HCT116 (cell line): ENCODE measurements at regions not wholly inside any gene's neighbourhood (a gene's known extent, or its start where the extent isn't known, plus 50 kb on each side); places are given as distances from the start of the nearest gene placed in this dataset.

Source experiments
- ATAC-seq: fragments of 200-7000 bp; cut with Tn5 transposase; 2 replicates; pipeline ENCODE4 v1.9.1; 2020; ENCODE audit warnings: mild to moderate bottlenecking, moderate library complexity
- BruUV-seq: library from RNA; stranded (reverse); fragments of 400-500 nt; replicated peaks from 2 replicates; lab custom pipeline; 2021; lab: Mats Ljungman, UMichigan
- CTCF ChIA-PET: fragments of 300-600 bp; sonication (Branson Sonifier 250); formaldehyde crosslinking; loops from one replicate; lab custom pipeline; 2021; ENCODE audit warnings: antibody characterized with exemption; lab: Charles Lee
- POLR2A ChIA-PET: fragments of 300-600, 350-600 bp; sonication (Branson Sonifier 250); formaldehyde crosslinking; loops from one replicate; lab custom pipeline; 2021; ENCODE audit warnings: antibody characterized with exemption; lab: Charles Lee
- RAD21 ChIA-PET, 2 experiments: fragments of 300-600 bp; sonication (Branson Sonifier 250); formaldehyde crosslinking; loops; one replicate each; lab custom pipeline; 2023; ENCODE audit warnings: low total read pairs in 2 of 2; ENCODE audit not compliant: uncharacterized antibody in 2 of 2, unreplicated experiment in 2 of 2, low non-redundant PET in 1 of 2; lab: Charles Lee
- DNase-seq: peaks from one replicate; pipeline ENCODE4 v3.0.0-alpha.2; 2010; ENCODE audit warnings: low read depth, low spot score
- H2AFZ ChIP-seq: fragments of 200-600 bp; shearing (Covaris generic), sonication (generic); 2 replicates; pipeline ENCODE4 v1.6.1; 2017; ENCODE audit warnings: low read depth, mixed run types, mixed read lengths, antibody characterized with exemption, low read length; ENCODE audit not compliant: poor library complexity, severe bottlenecking
- H3K27ac ChIP-seq: 2 replicates; pipeline ENCODE4 v1.5.1; 2012; ENCODE audit warnings: low read depth, low read length
- H3K27me3 ChIP-seq: fragments of 200-600 bp; sonication (generic); 2 replicates; pipeline ENCODE4 v1.6.1; 2016; ENCODE audit warnings: mixed run types, low read length, mixed read lengths; ENCODE audit not compliant: insufficient read depth
- H3K36me3 ChIP-seq, 2 experiments: fragments of 200-500 bp in 1 of 2; fragments of 200-600 bp in 1 of 2; sonication (Bioruptor generic) in 1 of 2; sonication (generic) in 1 of 2; 2 replicates each; pipeline versions ENCODE4 v1.5.1 to v1.6.1; 2014 to 2016; ENCODE audit warnings: low read length in 2 of 2, inconsistent platforms in 1 of 2, mixed read lengths in 1 of 2, mixed run types in 1 of 2; ENCODE audit not compliant: insufficient read depth in 2 of 2, control insufficient read depth in 1 of 2
- H3K4me1 ChIP-seq, 2 experiments: fragments of 200-600 bp in 1 of 2; sonication (generic) in 1 of 2; 2 replicates each; pipeline versions ENCODE4 v1.5.1 to v1.6.1; 2012 to 2017; ENCODE audit warnings: low read length in 2 of 2, inconsistent platforms in 1 of 2, mild to moderate bottlenecking in 1 of 2, mixed read lengths in 1 of 2, mixed run types in 1 of 2, moderate library complexity in 1 of 2; ENCODE audit not compliant: insufficient read depth in 2 of 2, control insufficient read depth in 1 of 2
- H3K4me2 ChIP-seq: fragments of 200-600 bp; sonication (generic); 2 replicates; pipeline ENCODE4 v1.6.1; 2017; ENCODE audit warnings: mixed run types, low read length, mixed read lengths
- H3K4me3 ChIP-seq, 2 experiments: fragments of 200-600 bp in 1 of 2; sonication (generic) in 1 of 2; replicated peaks in 1 of 2; 2 replicates each; pipeline ENCODE4 v1.5.1; 2011 to 2016; ENCODE audit warnings: low read length in 2 of 2, control low read depth in 1 of 2, low read depth in 1 of 2, mild to moderate bottlenecking in 1 of 2, mixed read lengths in 1 of 2, mixed run types in 1 of 2
- H3K79me2 ChIP-seq: fragments of 200-600 bp; sonication (generic); 2 replicates; pipeline ENCODE4 v1.6.1; 2017; ENCODE audit warnings: mild to moderate bottlenecking, mixed run types, low read length, moderate library complexity, mixed read lengths; ENCODE audit not compliant: insufficient read depth
- H3K9ac ChIP-seq: fragments of 200-600 bp; sonication (generic); 2 replicates; pipeline ENCODE4 v1.6.1; 2016; ENCODE audit warnings: low read length, mixed read lengths
- H3K9me2 ChIP-seq: fragments of 200-600 bp; sonication (generic), shearing (Covaris generic); 2 replicates; pipeline ENCODE4 v1.6.1; 2017; ENCODE audit warnings: mixed run types, mild to moderate bottlenecking, moderate library complexity; ENCODE audit not compliant: insufficient read depth
- H3K9me3 ChIP-seq, 2 experiments: fragments of 200-500 bp in 1 of 2; fragments of 200-600 bp in 1 of 2; sonication (Bioruptor generic) in 1 of 2; sonication (generic) in 1 of 2; 2 replicates each; pipeline ENCODE4 v1.6.1; 2014 to 2017; ENCODE audit warnings: low read length in 2 of 2, mixed read lengths in 2 of 2, inconsistent platforms in 1 of 2, low read depth in 1 of 2, mild to moderate bottlenecking in 1 of 2, mixed run types in 1 of 2, moderate library complexity in 1 of 2; ENCODE audit not compliant: control insufficient read depth in 1 of 2, insufficient read depth in 1 of 2
- H4K20me1 ChIP-seq: fragments of 200-600 bp; sonication (generic), shearing (Covaris generic); 2 replicates; pipeline ENCODE4 v1.6.1; 2017; ENCODE audit warnings: mixed run types, mild to moderate bottlenecking, moderate library complexity; ENCODE audit not compliant: insufficient read depth
- CBX3 ChIP-seq: IDR thresholded peaks from 2 replicates; pipeline ENCODE4 v1.6.1; 2012; ENCODE audit warnings: low read depth
- CEBPB ChIP-seq: IDR thresholded peaks from 2 replicates; pipeline ENCODE4 v1.6.1; 2012; ENCODE audit warnings: low read depth
- EGR1 ChIP-seq: IDR thresholded peaks from 2 replicates; pipeline ENCODE4 v1.6.1; 2012; ENCODE audit warnings: low read depth
- ELF1 ChIP-seq: IDR thresholded peaks from 2 replicates; pipeline ENCODE4 v1.6.1; 2012; ENCODE audit warnings: low read depth, borderline replicate concordance
- EZH2 ChIP-seq: fragments of 200-600 bp; sonication (generic); IDR thresholded peaks from 2 replicates; pipeline ENCODE4 v1.6.1; 2017; ENCODE audit warnings: antibody characterized with exemption, mixed run types
- FOSL1 ChIP-seq: IDR thresholded peaks from 2 replicates; pipeline ENCODE4 v1.6.1; 2012; ENCODE audit warnings: low read depth
- JUND ChIP-seq: IDR thresholded peaks from 2 replicates; pipeline ENCODE4 v1.6.1; 2012
- POLR2A ChIP-seq: IDR thresholded peaks from 2 replicates; pipeline ENCODE4 v1.7.0; 2011; ENCODE audit warnings: borderline replicate concordance; ENCODE audit not compliant: insufficient read depth, insufficient read length; ENCODE audit errors: extremely low read depth
- SIN3A ChIP-seq: IDR thresholded peaks from 2 replicates; pipeline ENCODE4 v1.6.1; 2012; ENCODE audit warnings: low read depth
- SP1 ChIP-seq: IDR thresholded peaks from 2 replicates; pipeline ENCODE4 v1.6.1; 2012; ENCODE audit warnings: low read depth
- SRF ChIP-seq: IDR thresholded peaks from 2 replicates; pipeline ENCODE4 v1.6.1; 2012; ENCODE audit warnings: low read depth
- YY1 ChIP-seq: IDR thresholded peaks from 2 replicates; pipeline ENCODE4 v1.6.1; 2011; ENCODE audit warnings: low read length, low read depth, moderate library complexity, mild to moderate bottlenecking; ENCODE audit not compliant: insufficient replicate concordance; ENCODE audit errors: extremely low read depth
- intact Hi-C: fragments of 100-400 bp; cut with micrococcal nuclease; formaldehyde crosslinking; loops from 2 replicates; pipeline ENCODE4 v1.10.0; 2022
- TF ChIP-seq, protein P1 (sequence below), 3 experiments: fragments of 200-600 bp in 1 of 3; sonication (generic) in 1 of 3; IDR thresholded peaks in 2 of 3; conservative IDR thresholded peaks in 1 of 3; 2 replicates each; pipeline ENCODE4 v1.5.1; 2012 to 2017; ENCODE audit warnings: low read depth in 2 of 3, low read length in 2 of 3, antibody characterized with exemption in 1 of 3, borderline replicate concordance in 1 of 3, control low read depth in 1 of 3, mild to moderate bottlenecking in 1 of 3, mixed read lengths in 1 of 3, mixed run types in 1 of 3, moderate library complexity in 1 of 3; ENCODE audit not compliant: insufficient read depth in 1 of 3
- TF ChIP-seq, protein P2 (sequence below): IDR thresholded peaks from 2 replicates; pipeline ENCODE4 v1.6.1; 2012
- TF ChIP-seq, protein P3 (sequence below): IDR thresholded peaks from 2 replicates; pipeline ENCODE4 v1.6.1; 2011; ENCODE audit warnings: mild to moderate bottlenecking, low read length, moderate library complexity; ENCODE audit not compliant: insufficient replicate concordance; ENCODE audit errors: extremely low read depth

DNA sequence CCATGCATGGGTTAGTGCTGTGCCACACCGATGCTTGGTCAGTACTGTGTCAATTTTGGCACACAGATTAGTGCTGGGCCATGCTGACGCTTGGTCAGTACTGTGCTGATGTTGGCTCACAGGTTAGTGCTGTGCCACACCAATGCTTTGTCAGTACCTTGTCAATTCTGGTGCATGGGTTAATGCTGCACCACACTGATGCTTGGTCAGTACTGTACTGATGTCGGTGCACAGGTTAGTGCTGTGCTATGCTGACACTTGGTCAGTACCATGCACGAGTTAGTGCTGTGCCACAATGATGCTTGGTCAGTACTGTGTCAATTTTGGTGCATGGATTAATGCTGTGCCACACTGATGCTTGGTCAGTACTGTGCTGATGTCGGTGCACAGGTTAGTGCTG lies 103.0 kb downstream of the NPIPB11 start:
- H3K9me3 ChIP-seq = no peaks in the 10 kb centered on the region
- POLR2A ChIA-PET = no interaction called here
- H3K27me3 ChIP-seq = peaks cover 5% of the 10 kb centered on the region; the same call in 1 of the 2 replicates
- no peak overlapping the region for H2AFZ ChIP-seq
- RAD21 ChIA-PET = no interaction called here
- no peaks in the 10 kb centered on the region for H3K9me2 ChIP-seq
- CTCF ChIA-PET = no interaction called here
- no peak overlapping the region for H3K27ac ChIP-seq
- H3K36me3 ChIP-seq = no peaks in the 10 kb centered on the region
- no peaks in the 10 kb centered on the region for H3K79me2 ChIP-seq
- no peak for TF ChIP-seq EZH2
- TF ChIP-seq SIN3A = no peak
- TF ChIP-seq FOSL1 = no peak
- TF ChIP-seq, protein P1, sequence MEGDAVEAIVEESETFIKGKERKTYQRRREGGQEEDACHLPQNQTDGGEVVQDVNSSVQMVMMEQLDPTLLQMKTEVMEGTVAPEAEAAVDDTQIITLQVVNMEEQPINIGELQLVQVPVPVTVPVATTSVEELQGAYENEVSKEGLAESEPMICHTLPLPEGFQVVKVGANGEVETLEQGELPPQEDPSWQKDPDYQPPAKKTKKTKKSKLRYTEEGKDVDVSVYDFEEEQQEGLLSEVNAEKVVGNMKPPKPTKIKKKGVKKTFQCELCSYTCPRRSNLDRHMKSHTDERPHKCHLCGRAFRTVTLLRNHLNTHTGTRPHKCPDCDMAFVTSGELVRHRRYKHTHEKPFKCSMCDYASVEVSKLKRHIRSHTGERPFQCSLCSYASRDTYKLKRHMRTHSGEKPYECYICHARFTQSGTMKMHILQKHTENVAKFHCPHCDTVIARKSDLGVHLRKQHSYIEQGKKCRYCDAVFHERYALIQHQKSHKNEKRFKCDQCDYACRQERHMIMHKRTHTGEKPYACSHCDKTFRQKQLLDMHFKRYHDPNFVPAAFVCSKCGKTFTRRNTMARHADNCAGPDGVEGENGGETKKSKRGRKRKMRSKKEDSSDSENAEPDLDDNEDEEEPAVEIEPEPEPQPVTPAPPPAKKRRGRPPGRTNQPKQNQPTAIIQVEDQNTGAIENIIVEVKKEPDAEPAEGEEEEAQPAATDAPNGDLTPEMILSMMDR (IDR thresholded peaks at IDR 0.05 in 2 of 3, conservative IDR thresholded peaks at IDR 0.05 in 1 of 3; ENCODE audit: borderline replicate concordance in 1 of 3, insufficient read depth in 1 of 3, low read depth in 2 of 3, low read length in 2 of 3) = no peak
- TF ChIP-seq YY1 = no peak
- no peak for TF ChIP-seq JUND
- TF ChIP-seq, protein P2, sequence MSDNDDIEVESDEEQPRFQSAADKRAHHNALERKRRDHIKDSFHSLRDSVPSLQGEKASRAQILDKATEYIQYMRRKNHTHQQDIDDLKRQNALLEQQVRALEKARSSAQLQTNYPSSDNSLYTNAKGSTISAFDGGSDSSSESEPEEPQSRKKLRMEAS = no peak
- TF ChIP-seq CBX3 = no peak
- no peak for TF ChIP-seq POLR2A
- TF ChIP-seq SP1 = no peak
- TF ChIP-seq EGR1 = no peak
- no peak for TF ChIP-seq ELF1
- TF ChIP-seq SRF = no peak
- no peak for TF ChIP-seq CEBPB
- TF ChIP-seq, protein P3, sequence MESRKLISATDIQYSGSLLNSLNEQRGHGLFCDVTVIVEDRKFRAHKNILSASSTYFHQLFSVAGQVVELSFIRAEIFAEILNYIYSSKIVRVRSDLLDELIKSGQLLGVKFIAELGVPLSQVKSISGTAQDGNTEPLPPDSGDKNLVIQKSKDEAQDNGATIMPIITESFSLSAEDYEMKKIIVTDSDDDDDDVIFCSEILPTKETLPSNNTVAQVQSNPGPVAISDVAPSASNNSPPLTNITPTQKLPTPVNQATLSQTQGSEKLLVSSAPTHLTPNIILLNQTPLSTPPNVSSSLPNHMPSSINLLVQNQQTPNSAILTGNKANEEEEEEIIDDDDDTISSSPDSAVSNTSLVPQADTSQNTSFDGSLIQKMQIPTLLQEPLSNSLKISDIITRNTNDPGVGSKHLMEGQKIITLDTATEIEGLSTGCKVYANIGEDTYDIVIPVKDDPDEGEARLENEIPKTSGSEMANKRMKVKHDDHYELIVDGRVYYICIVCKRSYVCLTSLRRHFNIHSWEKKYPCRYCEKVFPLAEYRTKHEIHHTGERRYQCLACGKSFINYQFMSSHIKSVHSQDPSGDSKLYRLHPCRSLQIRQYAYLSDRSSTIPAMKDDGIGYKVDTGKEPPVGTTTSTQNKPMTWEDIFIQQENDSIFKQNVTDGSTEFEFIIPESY = no peak
- no TSS peak for BruUV-seq
- H3K4me3 ChIP-seq = no peak overlapping the region
- H3K9ac ChIP-seq = no peak overlapping the region
- intact Hi-C loops = no loop called here
- H3K4me2 ChIP-seq = no peak overlapping the region
- H4K20me1 ChIP-seq = no peaks in the 10 kb centered on the region
- DNase-seq (no peak), ATAC-seq (no peak)
- H3K4me1 ChIP-seq = no peaks in the 10 kb centered on the region
